BJ (cell line): ENCODE measurements at regions not wholly inside any gene's neighbourhood (a gene's known extent, or its start where the extent isn't known, plus 50 kb on each side); places are given as distances from the start of the nearest gene placed in this dataset.

Source experiments
- CTCF ChIA-PET: fragments of 350-600 bp; formaldehyde crosslinking; extraction: SDS; loops from one replicate; lab custom pipeline; 2021; ENCODE audit warnings: antibody characterized with exemption, inconsistent platforms; lab: Yijun Ruan, JAX
- POLR2A ChIA-PET: fragments of 300-600 bp; sonication (Branson Sonifier 250); formaldehyde crosslinking; extraction: SDS; loops from one replicate; lab custom pipeline; 2021; ENCODE audit warnings: antibody characterized with exemption; lab: Charles Lee
- DNase-seq: peaks from one replicate; pipeline ENCODE4 v3.0.0-alpha.2; 2011; ENCODE audit warnings: low read depth
- H3K27me3 ChIP-seq: 2 replicates; pipeline ENCODE4 v1.6.0; 2011; ENCODE audit warnings: low read length; ENCODE audit not compliant: control insufficient read depth, insufficient read depth
- H3K36me3 ChIP-seq: 2 replicates; pipeline ENCODE4 v1.5.1; 2011; ENCODE audit warnings: low read length; ENCODE audit not compliant: control insufficient read depth, insufficient read depth
- H3K4me3 ChIP-seq: 2 replicates; pipeline ENCODE4 v1.5.1; 2011; ENCODE audit warnings: low read depth, mild to moderate bottlenecking, control low read depth, low read length
- CTCF ChIP-seq: IDR thresholded peaks from 2 replicates; pipeline ENCODE4 v1.5.1; 2011; ENCODE audit warnings: low read depth, mild to moderate bottlenecking, control low read depth, inconsistent platforms, low read length, moderate library complexity; ENCODE audit not compliant: insufficient read depth

- POLR2A ChIA-PET: no interaction called here
- no peak for TF ChIP-seq CTCF
These were observed 254.3 kb upstream of the PRR20A start for GRCh38 chr13:56886398-56886797.

GRCh38 chr13:56888455-56888854 lies 252.3 kb upstream of the PRR20A start:
- TF ChIP-seq CTCF: no peak
- DNase-seq: no peak
- ChIA-PET POLR2A (no interaction called here), CTCF (no interaction called here)
- H3K36me3 ChIP-seq: no peaks in the 10 kb centered on the region
- H3K27me3 ChIP-seq: no peaks in the 10 kb centered on the region
- H3K4me3 ChIP-seq: no peak overlapping the region

More at GRCh38 chr13:56886398-56886797, 254.3 kb upstream of the PRR20A start:
- CTCF ChIA-PET: no interaction called here
- Histone ChIP-seq H3K36me3 (no peaks in the 10 kb centered on the region), H3K4me3 (no peak overlapping the region), H3K27me3 (no peaks in the 10 kb centered on the region)
- no peak for DNase-seq

GRCh38 chr13:56893843-56894242 lies 246.9 kb upstream of the PRR20A start:
- POLR2A ChIA-PET: no interaction called here
- DNase-seq: no peak
- no peak overlapping the region for H3K4me3 ChIP-seq
- no peak for TF ChIP-seq CTCF
- no peaks in the 10 kb centered on the region for H3K36me3 ChIP-seq
- H3K27me3 ChIP-seq: no peaks in the 10 kb centered on the region
- CTCF ChIA-PET: no interaction called here

- ChIA-PET CTCF (interaction anchor here (0.7 kb wide), 1 partner anchor 1854 kb away, joined by 3 read pairs; no protein-coding TSS in a partner anchor), POLR2A (no interaction called here)
- H3K36me3 ChIP-seq: no peaks in the 10 kb centered on the region
- TF ChIP-seq CTCF: no peak
- H3K27me3 ChIP-seq: no peaks in the 10 kb centered on the region
- no peak for DNase-seq
- H3K4me3 ChIP-seq: no peak overlapping the region
These were observed 240.0 kb upstream of the PRR20A start for GRCh38 chr13:56900549-56901279.

- no peak overlapping the region for H3K4me3 ChIP-seq
- no peak for TF ChIP-seq CTCF
- no peak for DNase-seq
- H3K27me3 ChIP-seq: no peaks in the 10 kb centered on the region
- CTCF ChIA-PET: no interaction called here
- H3K36me3 ChIP-seq: no peaks in the 10 kb centered on the region
- POLR2A ChIA-PET: no interaction called here
These were observed 238.4 kb upstream of the PRR20A start for GRCh38 chr13:56902276-56902675.
